Ecto neural progenitor cell (in vitro differentiated cells): ENCODE measurements at regions not wholly inside any gene's neighbourhood (a gene's known extent, or its start where the extent isn't known, plus 50 kb on each side); places are given as distances from the start of the nearest gene placed in this dataset.
"Not testable (repeated sequence)": the region's sequence is repeated elsewhere in the genome, so short reads cannot be mapped to it uniquely, and the experiment has no call there.

ENCODE experiments used
- DNase-seq: peaks from one replicate; pipeline ENCODE4 v3.0.0-alpha.2; 2018; ENCODE audit warnings: low spot score

- no peak for DNase-seq
These were observed 222.4 kb upstream of the IRX4 start for GRCh38 chr5:2105141-2105540.

- DNase-seq: no peak
These were observed 221.2 kb upstream of the IRX4 start for GRCh38 chr5:2103940-2104339.

GRCh38 chr5:2102819-2103776 lies 220.4 kb upstream of the IRX4 start:
- no peak for DNase-seq

GRCh38 chr5:2101685-2102084 lies 219.0 kb upstream of the IRX4 start:
- no peak for DNase-seq

GRCh38 chr5:2096887-2097505 lies 214.3 kb upstream of the IRX4 start:
- no peak for DNase-seq

GRCh38 chr5:2095011-2095410 lies 212.3 kb upstream of the IRX4 start:
- no peak for DNase-seq

- no peak for DNase-seq
These were observed 211.9 kb upstream of the IRX4 start for GRCh38 chr5:2094616-2094995.

- no peak for DNase-seq
These were observed 211.3 kb upstream of the IRX4 start for GRCh38 chr5:2093859-2094615.

GRCh38 chr5:2091921-2092320 lies 209.2 kb upstream of the IRX4 start:
- no peak for DNase-seq

GRCh38 chr5:2087980-2088379 lies 205.3 kb upstream of the IRX4 start:
- DNase-seq: no peak

- no peak for DNase-seq
These were observed 192.6 kb upstream of the IRX4 start for GRCh38 chr5:2075365-2075764.

- DNase-seq: no peak
These were observed 188.8 kb upstream of the IRX4 start for GRCh38 chr5:2071562-2071961.

- DNase-seq: not testable (repeated sequence)
These were observed 188.1 kb upstream of the IRX4 start for GRCh38 chr5:2070787-2071186.

- no peak for DNase-seq
These were observed 185.8 kb upstream of the IRX4 start for GRCh38 chr5:2068531-2068930.

GRCh38 chr5:2066373-2066772 lies 183.6 kb upstream of the IRX4 start:
- DNase-seq: no peak

GRCh38 chr5:2063380-2063779 lies 180.7 kb upstream of the IRX4 start:
- DNase-seq: not testable (repeated sequence)

- DNase-seq: no peak
These were observed 170.0 kb upstream of the IRX4 start for GRCh38 chr5:2052687-2053086.

- DNase-seq: peak; percentile 19
These were observed 167.2 kb upstream of the IRX4 start for GRCh38 chr5:2049876-2050275.

- DNase-seq: peak; percentile 4
These were observed 165.9 kb upstream of the IRX4 start for GRCh38 chr5:2048664-2049063.

- DNase-seq: no peak
These were observed 164.7 kb upstream of the IRX4 start for GRCh38 chr5:2047341-2047927.

- DNase-seq: no peak
These were observed 161.3 kb upstream of the IRX4 start for GRCh38 chr5:2044041-2044440.

- no peak for DNase-seq
These were observed 156.4 kb upstream of the IRX4 start for GRCh38 chr5:2039180-2039531.
